NCI-H69 (cell line): ENCODE measurements at regions not wholly inside any gene's neighbourhood (a gene's known extent, or its start where the extent isn't known, plus 50 kb on each side); places are given as distances from the start of the nearest gene placed in this dataset.
"Not testable (repeated sequence)": the region's sequence is repeated elsewhere in the genome, so short reads cannot be mapped to it uniquely, and the experiment has no call there.

Source experiments
- DNase-seq: peaks from one replicate; lab custom pipeline; 2025; lab: John Stamatoyannopoulos, UW

GRCh38 chrY:12448561-12448960 lies 252.5 kb upstream of the USP9Y start:
- DNase-seq: not testable (repeated sequence)

DNA sequence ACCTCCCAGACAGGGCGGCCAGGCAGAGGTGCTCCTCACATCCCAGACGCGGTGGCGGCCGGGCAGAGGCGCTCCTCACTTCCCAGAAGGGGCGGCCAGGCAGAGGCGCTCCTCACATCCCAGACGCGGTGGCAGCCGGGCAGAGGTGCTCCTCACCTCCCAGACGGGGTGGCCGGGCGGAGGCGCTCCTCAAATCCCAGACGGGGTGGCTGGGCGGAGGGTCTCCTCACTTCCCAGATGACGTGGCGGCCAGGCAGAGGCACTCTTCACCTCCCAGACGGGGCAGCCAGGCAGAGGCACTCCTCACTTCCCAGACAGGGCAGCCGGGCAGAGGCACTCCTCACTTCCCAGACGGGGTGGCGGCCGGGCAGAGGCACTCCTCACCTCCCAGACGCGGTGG lies 247.7 kb upstream of the USP9Y start:
- DNase-seq: not testable (repeated sequence)

GRCh38 chrY:12459965-12460364 lies 241.1 kb upstream of the USP9Y start:
- DNase-seq: no peak

DNA sequence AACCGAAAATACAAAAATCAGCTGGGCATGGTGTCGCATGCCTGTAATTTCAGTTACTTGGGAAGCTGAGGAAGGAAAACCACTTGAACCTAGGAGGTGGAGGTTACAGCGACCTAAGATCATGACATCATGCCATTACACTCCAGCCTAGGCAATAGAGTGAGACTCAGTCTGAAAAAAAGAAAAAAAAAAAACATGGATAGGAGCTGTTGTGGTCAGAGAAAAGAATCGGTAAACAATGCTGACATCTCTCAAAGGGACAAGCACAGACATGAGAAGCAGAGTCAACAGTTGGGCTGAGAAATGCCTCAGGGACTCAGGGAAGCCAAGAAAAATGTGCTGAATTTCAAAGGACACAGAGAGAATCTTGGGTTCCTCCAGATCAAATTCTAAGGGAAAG lies 236.9 kb upstream of the USP9Y start:
- no peak for DNase-seq

DNA sequence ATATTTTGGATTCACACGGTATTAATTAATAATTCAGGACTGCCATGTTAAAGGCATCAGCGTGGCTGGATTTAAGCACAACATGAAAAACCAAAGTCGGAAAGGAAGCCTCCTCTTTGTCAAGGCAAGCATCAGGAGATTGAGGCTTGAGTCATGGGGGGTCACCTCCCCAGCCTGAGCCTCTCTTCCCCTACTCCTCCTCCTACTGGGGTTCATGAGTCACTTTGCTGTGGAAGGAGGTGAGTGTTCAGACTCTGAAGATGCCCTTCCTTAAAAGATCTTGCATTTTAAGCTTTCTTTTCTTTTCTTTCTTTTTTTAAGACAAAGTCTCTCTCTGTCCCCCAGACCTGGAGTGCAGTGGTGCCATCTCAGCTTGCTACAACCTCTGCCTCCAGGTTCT lies 235.3 kb upstream of the USP9Y start:
- DNase-seq: no peak

- DNase-seq: no peak
These were observed 231.9 kb upstream of the USP9Y start for GRCh38 chrY:12469081-12469480.

DNA sequence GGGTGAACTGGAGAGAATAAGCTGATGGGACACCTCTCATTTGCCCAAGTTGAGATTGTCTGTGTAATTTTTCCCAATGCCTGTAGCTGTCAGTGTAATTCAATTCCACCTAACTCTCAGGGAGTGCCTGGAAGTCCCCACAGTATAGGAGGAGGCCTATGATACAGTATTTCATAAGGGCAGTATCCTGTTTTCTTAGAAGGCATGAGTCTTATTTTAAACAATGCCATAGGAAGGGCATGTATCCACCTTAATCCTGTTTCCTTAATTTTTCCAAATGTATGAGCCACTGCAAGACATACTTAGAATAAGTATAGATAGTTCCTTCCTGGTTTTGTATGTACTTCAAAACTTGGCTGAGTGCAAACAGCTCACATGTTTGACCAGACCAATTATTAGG lies 226.6 kb upstream of the USP9Y start:
- DNase-seq: no peak

- DNase-seq: no peak
These were observed 221.6 kb upstream of the USP9Y start for GRCh38 chrY:12479382-12479781.

GRCh38 chrY:12483394-12483793 lies 217.6 kb upstream of the USP9Y start:
- DNase-seq: no peak

DNA sequence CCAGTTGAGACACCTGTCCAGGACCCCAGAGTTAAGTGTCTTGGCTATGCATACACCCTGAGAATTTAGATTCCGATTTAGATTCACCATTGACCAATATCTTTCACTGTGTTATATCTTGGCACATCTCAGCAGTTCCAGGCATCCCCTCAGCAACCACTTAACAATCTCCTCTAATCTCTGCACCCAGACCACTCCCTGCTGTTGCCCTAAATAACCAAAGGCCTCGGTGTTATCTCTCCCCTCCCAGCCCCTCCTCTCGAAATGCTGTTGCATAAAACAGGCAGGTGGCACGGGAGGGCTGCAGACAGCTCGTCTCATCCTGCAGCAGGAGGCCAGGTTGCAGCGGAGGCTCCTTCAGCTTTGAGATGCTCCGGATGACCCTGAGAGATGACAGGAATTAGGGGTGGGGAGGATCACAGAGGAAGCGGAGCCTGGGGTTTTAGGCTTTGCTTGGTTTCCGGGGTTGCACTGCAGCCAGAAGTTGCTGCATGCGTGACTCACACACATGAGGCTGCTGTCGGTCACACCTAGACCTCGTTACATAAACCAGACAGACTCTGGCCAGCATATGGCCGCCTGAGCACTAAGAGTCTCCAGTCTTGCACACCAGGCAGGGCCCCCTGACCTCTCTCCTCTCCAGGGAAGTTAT lies 210.3 kb upstream of the USP9Y start:
- no peak for DNase-seq

DNA sequence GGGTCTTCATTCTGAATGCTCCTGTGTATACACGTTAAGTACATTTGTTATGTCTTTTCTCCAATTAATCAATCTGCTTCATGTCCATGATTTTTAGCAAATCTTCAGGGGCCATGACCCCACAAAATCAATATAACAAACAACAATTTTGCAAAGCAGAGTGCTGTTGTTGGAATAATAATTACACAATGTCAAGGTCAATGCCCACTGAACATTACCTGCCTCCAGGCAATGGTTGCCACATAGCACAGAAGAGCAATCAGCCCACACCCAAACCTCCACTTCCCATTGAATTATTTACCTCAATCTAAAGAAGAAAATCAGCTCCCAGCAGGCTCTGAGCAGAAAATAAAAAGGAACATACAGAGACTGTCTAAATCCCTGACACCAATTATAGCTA lies 208.8 kb upstream of the USP9Y start:
- DNase-seq: no peak

DNA sequence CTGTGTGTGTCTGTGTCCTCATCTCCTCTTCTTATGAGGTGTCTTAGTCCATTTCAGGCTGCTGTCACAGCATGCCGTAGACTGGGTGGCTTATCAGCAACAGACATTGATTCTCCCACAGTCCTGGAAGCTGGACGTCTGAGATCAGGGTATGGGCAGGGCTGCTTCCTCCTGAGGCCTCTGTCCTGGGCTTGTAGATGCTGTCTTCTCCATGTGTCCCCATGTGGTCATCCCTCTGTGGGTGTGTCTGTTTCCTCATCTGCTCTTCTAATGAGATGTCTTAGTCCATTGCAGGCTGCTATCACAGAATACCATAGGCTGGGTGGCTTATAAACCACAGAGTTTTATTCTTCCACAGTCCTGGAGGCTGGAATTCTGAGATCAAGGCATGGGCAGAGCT lies 205.0 kb upstream of the USP9Y start:
- DNase-seq: no peak

DNA sequence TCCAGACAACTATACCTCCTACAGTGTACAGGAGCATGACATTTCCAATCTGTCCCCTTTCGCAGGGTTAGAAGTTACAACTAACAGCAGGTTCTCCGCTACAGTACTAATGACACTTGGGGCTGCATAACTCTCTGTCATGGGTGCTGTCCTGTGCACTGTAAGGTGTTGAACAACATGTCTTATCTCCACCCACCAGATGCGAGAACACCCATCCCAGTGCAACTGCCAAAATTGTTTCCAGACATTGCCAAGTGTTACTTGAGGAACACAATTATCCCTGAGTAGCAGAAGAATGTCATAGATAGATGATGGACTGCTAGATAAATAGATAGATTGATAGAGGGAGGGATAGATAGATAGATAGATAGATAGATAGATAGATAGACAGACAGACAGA lies 200.9 kb upstream of the USP9Y start:
- no peak for DNase-seq

GRCh38 chrY:12504028-12504427 lies 197.0 kb upstream of the USP9Y start:
- DNase-seq: not testable (repeated sequence)

DNA sequence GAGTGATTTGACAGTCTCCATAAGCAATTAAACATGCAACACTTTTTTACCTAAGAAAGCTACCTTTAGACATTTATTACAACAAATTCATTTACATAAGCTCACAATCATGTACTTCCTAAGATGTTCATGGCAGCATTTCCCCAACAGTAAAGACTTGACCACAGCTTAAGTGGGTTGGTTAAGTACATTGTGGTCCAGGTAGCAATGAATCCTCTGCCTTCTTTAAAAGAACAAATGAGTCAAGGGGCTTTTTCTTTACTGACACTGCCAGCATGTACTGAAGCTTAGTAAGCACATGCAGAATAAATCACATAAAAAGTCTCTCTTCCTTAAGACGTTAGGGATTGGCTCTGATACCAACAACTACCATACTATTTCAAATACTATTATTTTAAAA lies 183.7 kb upstream of the USP9Y start:
- no peak for DNase-seq

- DNase-seq: no peak
These were observed 175.8 kb upstream of the USP9Y start for GRCh38 chrY:12525206-12525605.

DNA sequence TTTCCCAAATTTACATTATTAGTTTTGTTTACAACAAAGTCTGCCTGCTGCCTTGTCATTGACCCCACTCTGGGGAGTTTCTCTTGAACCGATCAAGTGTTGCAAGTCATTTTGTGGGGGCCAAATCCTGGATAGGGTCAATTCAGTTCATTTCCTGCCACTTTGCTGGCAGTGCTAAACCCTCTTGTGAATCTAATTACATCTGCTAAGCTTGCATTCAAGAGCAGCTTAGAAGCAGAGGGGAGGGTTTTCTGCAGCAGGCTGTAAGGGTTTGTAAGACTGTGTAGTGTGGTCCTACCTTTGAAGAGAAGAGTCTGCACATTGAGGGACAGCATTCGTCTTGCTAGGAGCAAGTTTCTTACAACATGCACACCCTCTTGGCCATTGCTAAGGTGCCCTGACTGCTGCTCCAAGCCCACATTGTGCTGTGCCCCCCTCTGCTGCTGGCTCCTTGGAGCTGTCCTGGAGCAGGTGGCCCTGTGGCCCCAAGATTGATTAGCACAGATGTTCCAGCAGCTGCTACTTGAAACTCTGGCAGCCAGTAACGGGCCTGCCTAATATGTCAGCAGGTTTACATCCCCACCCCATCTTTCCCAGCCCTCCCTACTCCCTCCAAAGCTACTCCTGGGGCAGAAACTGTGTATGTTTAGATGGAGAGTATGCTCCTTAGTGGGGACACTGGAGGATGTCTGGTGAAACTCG lies 174.5 kb upstream of the USP9Y start:
- DNase-seq: no peak

GRCh38 chrY:12537226-12537854 lies 163.7 kb upstream of the USP9Y start:
- no peak for DNase-seq

DNA sequence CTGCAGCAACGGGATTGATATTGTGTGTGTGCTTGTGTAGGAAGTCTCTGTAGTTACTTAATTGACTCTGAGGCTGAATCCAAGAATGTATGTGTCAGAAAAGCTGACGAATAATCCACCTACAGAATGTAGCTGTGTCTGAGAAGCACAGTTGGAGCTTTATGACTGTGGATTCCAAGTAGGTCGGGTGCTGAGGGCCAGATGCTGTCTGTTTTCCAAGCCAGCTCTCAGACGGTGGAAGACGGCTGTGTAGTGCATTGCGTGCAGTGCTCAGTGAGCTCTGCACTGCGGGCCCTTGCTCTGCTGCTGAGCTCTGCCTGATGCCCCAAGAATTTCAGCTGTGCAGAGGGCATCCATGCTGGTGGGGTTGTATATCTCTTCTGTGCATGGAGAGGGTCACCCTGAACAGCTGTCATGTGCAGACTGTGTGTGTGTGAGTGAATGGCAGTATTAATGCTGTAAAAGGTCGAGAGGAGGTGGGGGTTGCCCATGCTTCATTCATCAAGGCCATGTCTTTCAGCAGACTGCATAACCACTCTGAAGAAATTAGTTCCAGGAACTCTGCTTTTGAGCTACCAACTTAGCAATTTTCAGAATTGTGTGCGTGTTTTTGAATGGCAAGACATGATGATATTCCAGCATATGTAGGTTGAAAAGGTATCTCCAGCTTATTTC lies 154.1 kb upstream of the USP9Y start:
- DNase-seq: no peak

DNA sequence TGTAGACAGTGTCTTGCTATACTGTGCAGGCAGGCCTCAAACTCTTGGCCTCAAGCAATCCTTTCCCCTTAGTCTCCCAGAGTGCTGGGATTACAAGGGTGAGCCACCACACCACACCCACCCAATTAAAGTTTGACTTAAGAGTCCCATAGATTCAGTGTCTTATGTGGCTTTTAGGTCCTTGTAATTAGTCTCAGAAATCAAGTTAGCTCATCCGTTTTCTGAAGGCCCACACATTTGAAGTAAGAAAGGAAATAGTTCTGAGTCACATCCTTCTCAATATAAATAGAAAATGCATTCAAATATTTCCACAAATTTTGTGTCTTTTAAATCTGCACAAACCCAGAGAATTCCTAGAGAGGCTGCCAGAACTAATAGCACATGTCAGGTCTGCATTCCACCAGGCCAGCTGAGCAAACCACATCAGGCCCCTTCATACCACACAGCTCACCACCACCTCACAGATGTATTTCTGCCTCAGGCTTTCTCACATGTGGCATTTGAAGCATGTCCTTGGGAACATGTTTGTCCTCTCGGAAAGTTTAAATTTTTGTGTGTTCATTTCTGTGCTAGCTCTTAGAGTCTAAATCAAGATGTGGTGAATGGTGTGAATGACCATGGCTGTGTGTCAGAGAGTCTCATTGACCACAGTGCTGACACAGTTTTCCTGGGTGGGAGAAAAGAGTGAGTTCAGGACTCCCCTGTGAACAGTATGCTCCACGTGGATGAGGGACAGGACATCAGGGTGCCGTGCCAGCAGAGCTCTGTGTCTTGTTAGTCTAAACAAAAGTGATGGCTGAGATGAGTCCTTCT lies 148.4 kb upstream of the USP9Y start:
- no peak for DNase-seq

- DNase-seq: no peak
These were observed 147.1 kb upstream of the USP9Y start for GRCh38 chrY:12553909-12554308.

DNA sequence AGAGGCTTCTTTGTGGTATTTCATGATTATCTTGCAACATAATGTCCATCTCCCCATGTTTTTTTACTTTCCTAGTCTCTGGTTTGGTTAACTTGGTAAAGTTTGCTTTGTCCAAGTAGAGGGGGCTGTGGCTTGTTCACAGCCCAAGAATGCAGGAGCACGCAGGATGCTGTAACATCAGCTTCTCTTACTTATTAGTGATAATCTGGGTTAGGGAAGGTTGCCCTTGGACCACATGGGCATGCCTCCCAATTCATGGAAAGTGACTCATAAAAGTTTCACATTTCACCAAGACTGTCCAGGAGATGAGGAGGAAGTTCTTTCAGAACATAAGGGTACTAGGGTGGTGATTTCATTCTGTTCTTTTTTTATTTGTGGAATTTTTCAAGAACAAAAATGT lies 146.0 kb upstream of the USP9Y start:
- no peak for DNase-seq
